H1 (cell line): ENCODE measurements at regions not wholly inside any gene's neighbourhood (a gene's known extent, or its start where the extent isn't known, plus 50 kb on each side); places are given as distances from the start of the nearest gene placed in this dataset.
"Not testable (repeated sequence)": the region's sequence is repeated elsewhere in the genome, so short reads cannot be mapped to it uniquely, and the experiment has no call there.

Source experiments
- CTCF ChIA-PET: fragments of 300-600 bp; sonication (Branson Sonifier 250); formaldehyde crosslinking; loops from one replicate; lab custom pipeline; 2021; ENCODE audit not compliant: partially characterized antibody; lab: Charles Lee
- POLR2A ChIA-PET: fragments of 300-600 bp; sonication (Branson Sonifier 250); formaldehyde crosslinking; loops from one replicate; lab custom pipeline; 2021; ENCODE audit warnings: inconsistent platforms; ENCODE audit not compliant: partially characterized antibody; lab: Charles Lee
- DNase-seq, 2 experiments: peaks; one replicate each; pipeline versions ENCODE4 v3.0.0 to v3.0.0-alpha.2; 2010 to 2022; ENCODE audit warnings: low spot score in 2 of 2, low read depth in 1 of 2, mixed read lengths in 1 of 2
- FAIRE-seq: peaks from 2 replicates; lab custom pipeline; 2011; peaks lifted over from hg19 to GRCh38; lab: Jason Lieb, UNC
- H2AFZ ChIP-seq: 2 replicates; pipeline ENCODE4 v1.8.1; 2012; ENCODE audit warnings: low read length, inconsistent platforms
- H2AK5ac ChIP-seq: 2 replicates; pipeline ENCODE4 v1.6.1; 2013; ENCODE audit warnings: low read depth, low read length
- H2BK120ac ChIP-seq: replicated peaks from 2 replicates; pipeline ENCODE3; 2013; ENCODE audit warnings: low read depth, low read length, inconsistent platforms
- H2BK12ac ChIP-seq: 2 replicates; pipeline ENCODE4 v1.6.1; 2013; ENCODE audit warnings: low read depth, low read length
- H2BK15ac ChIP-seq: 2 replicates; pipeline ENCODE4 v1.6.1; 2013; ENCODE audit warnings: low read length
- H2BK20ac ChIP-seq: 2 replicates; pipeline ENCODE4 v1.6.1; 2013; ENCODE audit warnings: low read length
- H2BK5ac ChIP-seq: 2 replicates; pipeline ENCODE4 v1.6.1; 2013; ENCODE audit warnings: low read depth, low read length
- H3K14ac ChIP-seq: 2 replicates; pipeline ENCODE4 v1.6.1; 2013; ENCODE audit warnings: inconsistent platforms; ENCODE audit not compliant: insufficient read length
- H3K18ac ChIP-seq: 2 replicates; pipeline ENCODE4 v1.6.1; 2013; ENCODE audit warnings: low read length; ENCODE audit errors: extremely low read depth
- H3K23ac ChIP-seq: 2 replicates; pipeline ENCODE4 v1.6.1; 2013; ENCODE audit warnings: inconsistent platforms; ENCODE audit not compliant: insufficient read length
- H3K23me2 ChIP-seq: 2 replicates; pipeline ENCODE4 v1.6.1; 2013; ENCODE audit warnings: low read depth, low read length
- H3K27ac ChIP-seq: 2 replicates; pipeline ENCODE4 v1.6.1; 2011; ENCODE audit warnings: low read depth, low read length, inconsistent platforms
- H3K27me3 ChIP-seq, 4 experiments: replicated peaks in 1 of 4; 1 replicate in 1 of 4; 2 replicates in 3 of 4; pipeline versions ENCODE4 v1.6.1 to v1.8.1; 2011 to 2013; ENCODE audit warnings: low read length in 3 of 4, mild to moderate bottlenecking in 3 of 4, inconsistent platforms in 2 of 4, mixed read lengths in 2 of 4, moderate library complexity in 1 of 4; ENCODE audit not compliant: control insufficient read depth in 3 of 4, insufficient read depth in 3 of 4; ENCODE audit errors: extremely low read depth in 1 of 4
- H3K36me3 ChIP-seq, 4 experiments: 2 replicates each; pipeline versions ENCODE4 v1.6.1 to v1.8.1; 2011 to 2013; ENCODE audit warnings: mild to moderate bottlenecking in 4 of 4, low read length in 3 of 4, moderate library complexity in 2 of 4, control low read depth in 1 of 4, inconsistent platforms in 1 of 4; ENCODE audit not compliant: insufficient read depth in 4 of 4, control insufficient read depth in 2 of 4
- H3K4ac ChIP-seq: replicated peaks from 2 replicates; pipeline ENCODE3; 2013; ENCODE audit warnings: low read length, low read depth, mixed read lengths, inconsistent platforms; ENCODE audit not compliant: insufficient read length
- H3K4me1 ChIP-seq, 4 experiments: replicated peaks in 1 of 4; 1 replicate in 1 of 4; 2 replicates in 3 of 4; pipeline versions ENCODE4 v1.6.1 to v1.8.1; 2011 to 2013; ENCODE audit warnings: low read length in 3 of 4, inconsistent platforms in 2 of 4, mixed read lengths in 1 of 4; ENCODE audit not compliant: insufficient read depth in 4 of 4, control insufficient read depth in 3 of 4
- H3K4me2 ChIP-seq, 2 experiments: 2 replicates each; pipeline versions ENCODE4 v1.6.1 to v1.8.1; 2011 to 2013; ENCODE audit warnings: low read depth in 2 of 2, low read length in 2 of 2, control low read depth in 1 of 2, inconsistent platforms in 1 of 2, mild to moderate bottlenecking in 1 of 2; ENCODE audit not compliant: insufficient read depth in 1 of 2
- H3K4me3 ChIP-seq, 4 experiments: fragments of 200-600, 300-600 bp in 1 of 4; sonication (generic), shearing (Covaris generic), sonication (Bioruptor Twin) in 1 of 4; 2 replicates each; pipeline versions ENCODE4 v1.5.1 to v1.8.1; 2011 to 2016; ENCODE audit warnings: low read length in 4 of 4, low read depth in 3 of 4, control low read depth in 2 of 4, inconsistent platforms in 2 of 4, mild to moderate bottlenecking in 2 of 4, mixed read lengths in 1 of 4, moderate library complexity in 1 of 4; ENCODE audit not compliant: insufficient read depth in 2 of 4; ENCODE audit errors: extremely low read depth in 1 of 4
- H3K56ac ChIP-seq: replicated peaks from 2 replicates; pipeline ENCODE3; 2013; ENCODE audit warnings: low read depth, mild to moderate bottlenecking, mixed read lengths, low read length, inconsistent platforms; ENCODE audit not compliant: insufficient read length
- H3K79me1 ChIP-seq: 2 replicates; pipeline ENCODE4 v1.6.1; 2013; ENCODE audit warnings: low read depth, low read length, control low read depth
- H3K79me2 ChIP-seq, 2 experiments: 2 replicates each; pipeline versions ENCODE4 v1.6.1 to v1.8.1; 2012 to 2013; ENCODE audit warnings: low read length in 2 of 2, mild to moderate bottlenecking in 2 of 2, inconsistent platforms in 1 of 2; ENCODE audit not compliant: insufficient read depth in 2 of 2, control insufficient read depth in 1 of 2
- H3K9ac ChIP-seq, 4 experiments: replicated peaks in 1 of 4; 1 replicate in 1 of 4; 2 replicates in 3 of 4; pipeline versions ENCODE4 v1.6.1 to v1.8.1; 2011 to 2013; ENCODE audit warnings: low read depth in 3 of 4, low read length in 3 of 4, control low read depth in 2 of 4, mild to moderate bottlenecking in 2 of 4, moderate library complexity in 2 of 4, inconsistent platforms in 1 of 4; ENCODE audit errors: extremely low read depth in 1 of 4
- H3K9me3 ChIP-seq, 2 experiments: 2 replicates each; pipeline versions ENCODE4 v1.6.1 to v1.8.1; 2012 to 2013; ENCODE audit warnings: mild to moderate bottlenecking in 2 of 2, moderate library complexity in 2 of 2, control low read depth in 1 of 2, inconsistent platforms in 1 of 2, low read depth in 1 of 2, low read length in 1 of 2, mixed read lengths in 1 of 2; ENCODE audit not compliant: insufficient read depth in 2 of 2
- H4K20me1 ChIP-seq, 2 experiments: replicated peaks in 1 of 2; 2 replicates each; pipeline versions ENCODE3 to v1.8.1; 2011 to 2013; ENCODE audit warnings: inconsistent platforms in 2 of 2, low read length in 2 of 2, mild to moderate bottlenecking in 1 of 2; ENCODE audit not compliant: insufficient read depth in 2 of 2, control insufficient read depth in 1 of 2
- H4K5ac ChIP-seq: 2 replicates; pipeline ENCODE4 v1.6.1; 2013; ENCODE audit warnings: low read length, low read depth, mixed read lengths, inconsistent platforms; ENCODE audit not compliant: insufficient read length
- H4K8ac ChIP-seq: 2 replicates; pipeline ENCODE4 v1.8.0; 2013; ENCODE audit warnings: mild to moderate bottlenecking, moderate library complexity, low read length, inconsistent platforms; ENCODE audit not compliant: insufficient read depth; ENCODE audit errors: extremely low read depth
- H4K91ac ChIP-seq: replicated peaks from 2 replicates; pipeline ENCODE3; 2013; ENCODE audit warnings: low read length, mixed read lengths, inconsistent platforms; ENCODE audit not compliant: insufficient read length
- GABPA ChIP-seq: IDR thresholded peaks from 2 replicates; pipeline ENCODE4 v1.6.1; 2011; ENCODE audit warnings: mild to moderate bottlenecking, low read length, moderate library complexity, borderline replicate concordance; ENCODE audit not compliant: insufficient read depth
- WGBS, 2 experiments: shearing (Covaris generic) in 1 of 2; methylation state at CpG; one replicate each; pipeline versions ENCODE4 v1.1.6 to v1.1.7; 2013 to 2015; ENCODE audit warnings: low lambda C conversion rate in 2 of 2, mixed read lengths in 2 of 2, inconsistent platforms in 1 of 2, low coverage in 1 of 2, missing lambda C conversion rate in 1 of 2; ENCODE audit not compliant: insufficient replicate concordance in 2 of 2, insufficient coverage in 1 of 2, insufficient read length in 1 of 2; ENCODE audit errors: extremely low coverage in 1 of 2, missing lambda C conversion rate in 1 of 2; 5-methylcytosine and 5-hydroxymethylcytosine counted together

DNA sequence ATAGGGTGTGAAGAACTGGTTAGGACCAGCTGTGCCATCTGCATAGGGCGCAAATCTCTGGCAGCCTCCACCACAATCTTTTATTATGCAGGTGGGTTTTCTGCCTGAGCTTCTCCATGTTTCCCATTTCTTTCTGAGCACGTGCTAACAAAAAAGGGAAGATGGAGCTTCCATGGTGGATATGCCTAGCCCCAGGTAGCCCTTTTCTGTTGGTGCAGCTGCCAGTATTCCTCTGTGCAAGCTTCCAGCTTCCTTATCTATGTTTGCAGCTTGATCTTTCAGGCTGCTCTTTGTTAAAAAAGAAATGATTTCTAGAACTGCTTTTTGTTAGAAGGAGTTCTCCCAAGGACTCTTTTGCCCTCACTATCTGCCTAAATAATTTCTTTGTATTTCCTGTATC lies 95.0 kb upstream of the EPB41L4A start:
- no peak overlapping the region for H3K18ac ChIP-seq
- no peak overlapping the region for H3K4me2 ChIP-seq
- H2BK15ac ChIP-seq, result no peak overlapping the region
- peak overlapping the region; percentile 97 for H2AFZ ChIP-seq
- no peak for FAIRE-seq
- H3K79me2 ChIP-seq, result no peaks in the 10 kb centered on the region
- H4K5ac ChIP-seq, result no peak overlapping the region
- no peak overlapping the region for H2BK20ac ChIP-seq
- H4K91ac ChIP-seq, result no peak overlapping the region
- POLR2A ChIA-PET, result no interaction called here
- no peak overlapping the region for H3K27ac ChIP-seq
- no peak overlapping the region for H3K14ac ChIP-seq
- no peak overlapping the region for H3K23ac ChIP-seq
- H3K23me2 ChIP-seq, result no peaks in the 10 kb centered on the region
- no peak overlapping the region for H2BK5ac ChIP-seq
- 70% methylated on average over 2 of the region's 2 CpGs; no CpG with 5 or more reads in 1 of the 2 experiments for WGBS, 2 experiments
- no peaks in the 10 kb centered on the region for H3K27me3 ChIP-seq
- no peaks in the 10 kb centered on the region; a peak in 1 of 8 replicates for H3K36me3 ChIP-seq
- no peak overlapping the region for H4K8ac ChIP-seq
- H3K4me3 ChIP-seq, result no peak overlapping the region
- H3K4ac ChIP-seq, result no peak overlapping the region
- H3K9me3 ChIP-seq, result peaks cover 5 to 17% of the 10 kb centered on the region in 2 experiments; a peak in 3 of 4 replicates
- H3K79me1 ChIP-seq, result no peaks in the 10 kb centered on the region
- no peaks in the 10 kb centered on the region for H4K20me1 ChIP-seq
- no peak for DNase-seq
- no peak overlapping the region for H2AK5ac ChIP-seq
- H2BK120ac ChIP-seq, result no peak overlapping the region
- no peaks in the 10 kb centered on the region for H3K4me1 ChIP-seq
- H3K56ac ChIP-seq, result no peak overlapping the region
- no peak for TF ChIP-seq GABPA
- H3K9ac ChIP-seq, result no peak overlapping the region
- no peak overlapping the region for H2BK12ac ChIP-seq
- CTCF ChIA-PET, result interaction anchor here (0.8 to 4.3 kb wide), 3 partner anchors 15 to 141 kb away, joined by 3 to 23 read pairs (median 19); no protein-coding TSS in a partner anchor

DNA sequence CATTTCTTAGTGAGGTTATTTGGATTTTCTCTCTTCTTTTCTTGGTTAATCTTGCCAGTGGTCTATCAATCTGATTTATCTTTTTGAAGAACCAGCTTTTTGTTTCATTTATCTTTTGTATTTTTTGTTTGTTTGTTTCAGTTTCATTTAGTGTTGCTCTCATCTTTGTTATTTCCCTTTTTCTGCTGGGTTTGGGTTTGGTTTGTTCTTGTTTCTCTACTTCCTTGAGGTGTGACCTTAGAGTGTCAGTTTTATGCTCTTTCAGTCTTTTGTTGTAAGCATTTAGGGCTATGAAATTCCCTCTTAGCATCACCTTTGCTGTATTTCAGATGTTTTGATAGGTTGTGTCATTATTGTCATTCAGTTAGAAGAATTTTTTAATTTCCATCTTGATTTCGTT lies 101.4 kb upstream of the EPB41L4A start:
- DNase-seq, H3K18ac ChIP-seq, H3K56ac ChIP-seq, H3K4me2 ChIP-seq, H3K4me3 ChIP-seq, H2BK12ac ChIP-seq, H2BK15ac ChIP-seq, H2BK120ac ChIP-seq, H3K23ac ChIP-seq, H3K36me3 ChIP-seq, H2AFZ ChIP-seq, FAIRE-seq, H3K79me2 ChIP-seq, H4K91ac ChIP-seq, H2AK5ac ChIP-seq, H3K9me3 ChIP-seq, H3K14ac ChIP-seq, H4K5ac ChIP-seq, H3K27ac ChIP-seq, H4K20me1 ChIP-seq, H2BK5ac ChIP-seq, H4K8ac ChIP-seq, H3K4me1 ChIP-seq, H3K79me1 ChIP-seq, H2BK20ac ChIP-seq, H3K9ac ChIP-seq, POLR2A ChIA-PET, H3K23me2 ChIP-seq, H3K4ac ChIP-seq, H3K27me3 ChIP-seq: not testable (repeated sequence)
- WGBS, 2 experiments, result 80% methylated on average over 1 of the region's 1 CpG; no CpG with 5 or more reads in 1 of the 2 experiments
- CTCF ChIA-PET, result interaction anchor here (1.9 kb wide), 1 partner anchor 28 kb away, joined by 5 read pairs; no protein-coding TSS in a partner anchor
